ENCODE measurements at regions not wholly inside any gene's neighbourhood (a gene's known extent, or its start where the extent isn't known, plus 50 kb on each side); places are given as distances from the start of the nearest gene placed in this dataset.

DNA sequence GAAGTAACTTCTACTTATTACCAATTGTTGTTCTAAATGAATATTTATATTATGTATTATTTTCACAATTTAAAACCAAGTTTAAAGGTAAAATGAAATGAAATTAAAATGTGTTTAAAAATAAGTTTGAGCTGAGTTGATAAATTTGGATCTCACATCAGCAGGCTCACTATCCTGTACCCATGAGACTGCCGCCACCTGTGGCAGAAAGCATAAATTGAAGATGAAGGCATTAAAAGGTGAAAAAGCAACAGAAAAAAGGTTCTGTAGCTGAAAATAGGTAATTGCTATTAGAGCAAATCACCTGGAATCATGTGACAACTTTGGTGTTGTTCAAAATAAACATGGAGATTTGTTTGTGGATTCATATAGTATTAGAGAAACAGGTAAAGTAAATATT is 133.0 kb upstream of the CADM2 start:
- WGBS (ENCODE audit: missing lambda C conversion rate) = 29% methylated on average over 1 of the region's 1 CpG
- H3K9me3 ChIP-seq = no peaks in the 10 kb centered on the region
- CTCF ChIA-PET = no interaction called here

DNA sequence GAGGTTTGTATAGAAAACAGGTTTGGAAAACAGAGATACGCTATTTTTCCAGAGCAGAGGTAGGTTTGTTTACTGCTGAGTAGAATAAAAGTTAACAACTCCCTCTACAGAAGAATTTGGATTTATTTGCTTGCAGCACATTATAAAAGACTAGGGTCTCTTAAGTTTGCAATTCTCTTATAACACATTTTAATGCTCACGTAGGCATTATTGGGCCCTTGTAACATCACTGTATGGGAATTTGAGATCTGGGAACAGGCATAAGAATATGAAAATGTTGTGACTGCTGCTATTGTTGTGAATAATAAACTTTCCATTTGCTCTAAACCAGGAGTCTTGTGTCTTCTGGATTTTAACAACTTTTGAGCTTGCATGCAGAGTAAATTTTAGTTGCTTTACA is 128.3 kb upstream of the CADM2 start:
- CTCF ChIA-PET = no interaction called here

More for the DNA sequence above, 133.0 kb upstream of the CADM2 start:
- no peak overlapping the region for H3K27ac ChIP-seq
- POLR2A ChIA-PET = no interaction called here
- no peaks in the 10 kb centered on the region for H3K4me1 ChIP-seq
- FAIRE-seq (no peak), ATAC-seq (no peak), DNase-seq (ENCODE audit: low read depth in 1 of 2, low spot score in 1 of 2) (no peak)
- H3K4me3 ChIP-seq = no peak overlapping the region
- no peak overlapping the region for H3K4me2 ChIP-seq
- TF ChIP-seq, protein P1, sequence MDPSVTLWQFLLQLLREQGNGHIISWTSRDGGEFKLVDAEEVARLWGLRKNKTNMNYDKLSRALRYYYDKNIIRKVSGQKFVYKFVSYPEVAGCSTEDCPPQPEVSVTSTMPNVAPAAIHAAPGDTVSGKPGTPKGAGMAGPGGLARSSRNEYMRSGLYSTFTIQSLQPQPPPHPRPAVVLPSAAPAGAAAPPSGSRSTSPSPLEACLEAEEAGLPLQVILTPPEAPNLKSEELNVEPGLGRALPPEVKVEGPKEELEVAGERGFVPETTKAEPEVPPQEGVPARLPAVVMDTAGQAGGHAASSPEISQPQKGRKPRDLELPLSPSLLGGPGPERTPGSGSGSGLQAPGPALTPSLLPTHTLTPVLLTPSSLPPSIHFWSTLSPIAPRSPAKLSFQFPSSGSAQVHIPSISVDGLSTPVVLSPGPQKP (IDR thresholded peaks at IDR 0.05; ENCODE audit: low read depth, low read length) = no peak
- TF ChIP-seq CHD4 (IDR thresholded peaks at IDR 0.05; ENCODE audit: borderline replicate concordance) = no peak
- TF ChIP-seq, protein P2, sequence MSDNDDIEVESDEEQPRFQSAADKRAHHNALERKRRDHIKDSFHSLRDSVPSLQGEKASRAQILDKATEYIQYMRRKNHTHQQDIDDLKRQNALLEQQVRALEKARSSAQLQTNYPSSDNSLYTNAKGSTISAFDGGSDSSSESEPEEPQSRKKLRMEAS (IDR thresholded peaks at IDR 0.05) = no peak

DNA sequence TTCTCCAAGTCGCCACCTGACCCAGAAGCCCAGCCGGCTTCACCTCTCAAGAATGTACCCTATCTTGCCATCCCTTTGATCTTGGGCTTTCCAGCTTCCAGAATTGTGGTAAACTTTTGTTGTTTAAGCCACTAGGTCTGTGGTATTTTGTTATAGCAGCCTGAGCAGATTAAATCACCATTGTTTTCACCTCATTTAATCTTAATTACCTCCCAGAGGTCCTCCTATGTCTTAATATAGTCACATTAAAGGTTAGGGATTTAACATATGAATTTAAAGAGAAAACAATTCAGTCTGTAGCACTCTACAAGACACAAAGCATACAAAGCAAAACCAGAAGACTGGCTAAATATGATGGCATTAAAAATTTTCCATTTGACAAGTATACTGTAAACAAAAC is 123.4 kb upstream of the CADM2 start:
- WGBS (ENCODE audit: missing lambda C conversion rate) = 15% methylated on average over 2 of the region's 2 CpGs
- no peak for TF ChIP-seq HEYL (CRISPR knock-in tag; IDR thresholded peaks at IDR 0.05)
- TF ChIP-seq, protein P3, sequence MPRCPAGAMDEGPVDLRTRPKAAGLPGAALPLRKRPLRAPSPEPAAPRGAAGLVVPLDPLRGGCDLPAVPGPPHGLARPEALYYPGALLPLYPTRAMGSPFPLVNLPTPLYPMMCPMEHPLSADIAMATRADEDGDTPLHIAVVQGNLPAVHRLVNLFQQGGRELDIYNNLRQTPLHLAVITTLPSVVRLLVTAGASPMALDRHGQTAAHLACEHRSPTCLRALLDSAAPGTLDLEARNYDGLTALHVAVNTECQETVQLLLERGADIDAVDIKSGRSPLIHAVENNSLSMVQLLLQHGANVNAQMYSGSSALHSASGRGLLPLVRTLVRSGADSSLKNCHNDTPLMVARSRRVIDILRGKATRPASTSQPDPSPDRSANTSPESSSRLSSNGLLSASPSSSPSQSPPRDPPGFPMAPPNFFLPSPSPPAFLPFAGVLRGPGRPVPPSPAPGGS (IDR thresholded peaks at IDR 0.05) = no peak
- no peak for TF ChIP-seq NPAS2 (CRISPR knock-in tag; IDR thresholded peaks at IDR 0.05; ENCODE audit: borderline replicate concordance)
- TF ChIP-seq, protein P4, sequence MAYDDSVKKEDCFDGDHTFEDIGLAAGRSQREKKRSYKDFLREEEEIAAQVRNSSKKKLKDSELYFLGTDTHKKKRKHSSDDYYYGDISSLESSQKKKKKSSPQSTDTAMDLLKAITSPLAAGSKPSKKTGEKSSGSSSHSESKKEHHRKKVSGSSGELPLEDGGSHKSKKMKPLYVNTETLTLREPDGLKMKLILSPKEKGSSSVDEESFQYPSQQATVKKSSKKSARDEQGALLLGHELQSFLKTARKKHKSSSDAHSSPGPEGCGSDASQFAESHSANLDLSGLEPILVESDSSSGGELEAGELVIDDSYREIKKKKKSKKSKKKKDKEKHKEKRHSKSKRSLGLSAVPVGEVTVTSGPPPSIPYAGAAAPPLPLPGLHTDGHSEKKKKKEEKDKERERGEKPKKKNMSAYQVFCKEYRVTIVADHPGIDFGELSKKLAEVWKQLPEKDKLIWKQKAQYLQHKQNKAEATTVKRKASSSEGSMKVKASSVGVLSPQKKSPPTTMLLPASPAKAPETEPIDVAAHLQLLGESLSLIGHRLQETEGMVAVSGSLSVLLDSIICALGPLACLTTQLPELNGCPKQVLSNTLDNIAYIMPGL (CRISPR knock-in tag; IDR thresholded peaks at IDR 0.05; ENCODE audit: borderline replicate concordance) = no peak
- no peak for TF ChIP-seq CBX2 (IDR thresholded peaks at IDR 0.05; ENCODE audit: borderline replicate concordance, low read depth)
- TF ChIP-seq PHF8 (IDR thresholded peaks at IDR 0.05; ENCODE audit: borderline replicate concordance, low read depth) = no peak
- no peak for TF ChIP-seq KDM5A (IDR thresholded peaks at IDR 0.05)
- TF ChIP-seq POLR2A (IDR thresholded peaks at IDR 0.05; ENCODE audit: low read length) = no peak
- no peak for TF ChIP-seq KDM1A (IDR thresholded peaks at IDR 0.05; ENCODE audit: low read depth)
- TF ChIP-seq ZC3H11A (IDR thresholded peaks at IDR 0.05) = no peak
- POLR2A ChIA-PET = no interaction called here
- DNase-seq (ENCODE audit: low read depth in 1 of 2, low spot score in 1 of 2) = no peak
- FAIRE-seq = no peak
- ATAC-seq = no peak
- no peak overlapping the region for H3K4me2 ChIP-seq
- H3K4me3 ChIP-seq = no peak overlapping the region
- H3K27ac ChIP-seq = no peak overlapping the region
- no peaks in the 10 kb centered on the region for H3K9me3 ChIP-seq
- CTCF ChIA-PET = no interaction called here
- no peaks in the 10 kb centered on the region for H3K4me1 ChIP-seq

More for the DNA sequence above, 128.3 kb upstream of the CADM2 start:
- POLR2A ChIA-PET = no interaction called here
- no peak overlapping the region for H3K4me3 ChIP-seq
- DNase-seq (ENCODE audit: low read depth in 1 of 2, low spot score in 1 of 2) = no peak
- no peak overlapping the region for H3K27ac ChIP-seq
- no peak overlapping the region for H3K4me2 ChIP-seq
- H3K9me3 ChIP-seq = no peaks in the 10 kb centered on the region
- ATAC-seq = no peak
- H3K4me1 ChIP-seq = no peaks in the 10 kb centered on the region
- TF ChIP-seq MAFK (IDR thresholded peaks at IDR 0.05; ENCODE audit: partially characterized antibody) (peak; percentile 21), NPAS2 (CRISPR knock-in tag; IDR thresholded peaks at IDR 0.05; ENCODE audit: borderline replicate concordance) (no peak), EHF (CRISPR knock-in tag; IDR thresholded peaks at IDR 0.05) (no peak)
- TF ChIP-seq, protein P5, sequence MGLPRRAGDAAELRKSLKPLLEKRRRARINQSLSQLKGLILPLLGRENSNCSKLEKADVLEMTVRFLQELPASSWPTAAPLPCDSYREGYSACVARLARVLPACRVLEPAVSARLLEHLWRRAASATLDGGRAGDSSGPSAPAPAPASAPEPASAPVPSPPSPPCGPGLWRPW (IDR thresholded peaks at IDR 0.05) = no peak
- no peak for FAIRE-seq
- WGBS (ENCODE audit: missing lambda C conversion rate) = 21% methylated on average over 2 of the region's 2 CpGs

DNA sequence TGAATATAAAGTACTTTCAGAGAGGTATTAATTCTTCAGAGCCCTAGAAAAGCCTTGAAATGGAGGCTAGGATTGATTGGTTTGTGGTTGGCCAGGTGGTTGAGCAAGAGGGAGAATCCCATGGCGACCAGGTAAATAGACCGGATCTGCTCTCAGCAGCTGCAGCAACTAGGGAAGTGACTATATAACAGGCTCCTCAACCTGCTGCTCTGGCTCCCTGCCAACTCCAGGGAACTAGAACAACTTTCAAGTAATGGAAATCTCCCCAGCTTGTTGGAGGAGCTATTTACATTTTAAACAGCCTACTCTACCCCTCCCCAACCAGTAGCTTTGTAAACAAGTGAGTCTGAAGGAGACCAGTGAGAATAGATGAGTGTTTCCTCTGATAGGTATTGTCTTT is 121.8 kb upstream of the CADM2 start:
- H3K27ac ChIP-seq = no peak overlapping the region
- CTCF ChIA-PET = no interaction called here
- FAIRE-seq = no peak
- TF ChIP-seq, protein P6, sequence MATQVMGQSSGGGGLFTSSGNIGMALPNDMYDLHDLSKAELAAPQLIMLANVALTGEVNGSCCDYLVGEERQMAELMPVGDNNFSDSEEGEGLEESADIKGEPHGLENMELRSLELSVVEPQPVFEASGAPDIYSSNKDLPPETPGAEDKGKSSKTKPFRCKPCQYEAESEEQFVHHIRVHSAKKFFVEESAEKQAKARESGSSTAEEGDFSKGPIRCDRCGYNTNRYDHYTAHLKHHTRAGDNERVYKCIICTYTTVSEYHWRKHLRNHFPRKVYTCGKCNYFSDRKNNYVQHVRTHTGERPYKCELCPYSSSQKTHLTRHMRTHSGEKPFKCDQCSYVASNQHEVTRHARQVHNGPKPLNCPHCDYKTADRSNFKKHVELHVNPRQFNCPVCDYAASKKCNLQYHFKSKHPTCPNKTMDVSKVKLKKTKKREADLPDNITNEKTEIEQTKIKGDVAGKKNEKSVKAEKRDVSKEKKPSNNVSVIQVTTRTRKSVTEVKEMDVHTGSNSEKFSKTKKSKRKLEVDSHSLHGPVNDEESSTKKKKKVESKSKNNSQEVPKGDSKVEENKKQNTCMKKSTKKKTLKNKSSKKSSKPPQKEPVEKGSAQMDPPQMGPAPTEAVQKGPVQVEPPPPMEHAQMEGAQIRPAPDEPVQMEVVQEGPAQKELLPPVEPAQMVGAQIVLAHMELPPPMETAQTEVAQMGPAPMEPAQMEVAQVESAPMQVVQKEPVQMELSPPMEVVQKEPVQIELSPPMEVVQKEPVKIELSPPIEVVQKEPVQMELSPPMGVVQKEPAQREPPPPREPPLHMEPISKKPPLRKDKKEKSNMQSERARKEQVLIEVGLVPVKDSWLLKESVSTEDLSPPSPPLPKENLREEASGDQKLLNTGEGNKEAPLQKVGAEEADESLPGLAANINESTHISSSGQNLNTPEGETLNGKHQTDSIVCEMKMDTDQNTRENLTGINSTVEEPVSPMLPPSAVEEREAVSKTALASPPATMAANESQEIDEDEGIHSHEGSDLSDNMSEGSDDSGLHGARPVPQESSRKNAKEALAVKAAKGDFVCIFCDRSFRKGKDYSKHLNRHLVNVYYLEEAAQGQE (IDR thresholded peaks at IDR 0.05) = no peak
- TF ChIP-seq MAZ (IDR thresholded peaks at IDR 0.05; ENCODE audit: borderline replicate concordance, low read depth, low read length) (no peak), TFCP2L1 (CRISPR knock-in tag; IDR thresholded peaks at IDR 0.05) (no peak), HOXB5 (CRISPR knock-in tag; IDR thresholded peaks at IDR 0.05) (no peak), RCOR1 (IDR thresholded peaks at IDR 0.05; ENCODE audit: low read depth, low read length) (no peak), JUN (IDR thresholded peaks at IDR 0.05) (no peak), CHD4 (IDR thresholded peaks at IDR 0.05; ENCODE audit: borderline replicate concordance) (no peak), ZC3H11A (IDR thresholded peaks at IDR 0.05) (no peak), ESRRA (IDR thresholded peaks at IDR 0.05; ENCODE audit: borderline replicate concordance, low read length) (no peak), HDAC2 (IDR thresholded peaks at IDR 0.05) (no peak)
- TF ChIP-seq, protein P2 (IDR thresholded peaks at IDR 0.05) = no peak

More for the DNA sequence above, 121.8 kb upstream of the CADM2 start:
- H3K4me1 ChIP-seq = no peaks in the 10 kb centered on the region
- no peak overlapping the region for H3K4me2 ChIP-seq
- no peak overlapping the region for H3K4me3 ChIP-seq
- POLR2A ChIA-PET = no interaction called here
- H3K9me3 ChIP-seq = no peaks in the 10 kb centered on the region
- 0% methylated on average over 2 of the region's 2 CpGs for WGBS (ENCODE audit: missing lambda C conversion rate)
- DNase-seq (ENCODE audit: low read depth in 1 of 2, low spot score in 1 of 2) (no peak), ATAC-seq (no peak)

Measured in A549 (cell line).